ENCODE measurements at regions not wholly inside any gene's neighbourhood (a gene's known extent, or its start where the extent isn't known, plus 50 kb on each side); places are given as distances from the start of the nearest gene placed in this dataset.

GRCh38 chr20:39588148-39588757, 626.1 kb downstream of the DHX35 start:
- no peak for TF ChIP-seq CTCF (IDR thresholded peaks at IDR 0.05; ENCODE audit: low read depth, low read length, missing control alignments)
- Histone ChIP-seq H3K36me3 (replicated peaks) (no peaks in the 10 kb centered on the region), H3K27me3 (replicated peaks) (no peaks in the 10 kb centered on the region), H3K4me3 (ENCODE audit: low read depth, low read length) (no peak overlapping the region), H3K27ac (no peak overlapping the region)
- no peak for DNase-seq
- in situ Hi-C loops (cut with HindIII; ENCODE audit: low pct_ligation_motif_present, low sequenced_read_pairs) = no loop called here

GRCh38 chr20:39581034-39581433, 618.9 kb downstream of the DHX35 start:
- Histone ChIP-seq H3K36me3 (replicated peaks) (no peaks in the 10 kb centered on the region), H3K4me3 (ENCODE audit: low read depth, low read length) (no peak overlapping the region), H3K27me3 (replicated peaks) (no peaks in the 10 kb centered on the region), H3K27ac (no peak overlapping the region)
- no peak for TF ChIP-seq CTCF (IDR thresholded peaks at IDR 0.05; ENCODE audit: low read depth, low read length, missing control alignments)
- in situ Hi-C loops (cut with HindIII; ENCODE audit: low pct_ligation_motif_present, low sequenced_read_pairs) = no loop called here
- no peak for DNase-seq

GRCh38 chr20:39576771-39577170, 614.6 kb downstream of the DHX35 start:
- H3K27me3 ChIP-seq (replicated peaks) = no peaks in the 10 kb centered on the region
- DNase-seq = peak; percentile 43
- H3K36me3 ChIP-seq (replicated peaks) = no peaks in the 10 kb centered on the region
- no peak overlapping the region for H3K4me3 ChIP-seq (ENCODE audit: low read depth, low read length)
- no peak for TF ChIP-seq CTCF (IDR thresholded peaks at IDR 0.05; ENCODE audit: low read depth, low read length, missing control alignments)
- in situ Hi-C loops (cut with HindIII; ENCODE audit: low pct_ligation_motif_present, low sequenced_read_pairs) = no loop called here
- no peak overlapping the region for H3K27ac ChIP-seq

- Histone ChIP-seq H3K4me3 (ENCODE audit: low read depth, low read length) (no peak overlapping the region), H3K36me3 (replicated peaks) (no peaks in the 10 kb centered on the region), H3K27me3 (replicated peaks) (no peaks in the 10 kb centered on the region), H3K27ac (no peak overlapping the region)
- no peak for TF ChIP-seq CTCF (IDR thresholded peaks at IDR 0.05; ENCODE audit: low read depth, low read length, missing control alignments)
- DNase-seq = no peak
- in situ Hi-C loops (cut with HindIII; ENCODE audit: low pct_ligation_motif_present, low sequenced_read_pairs) = no loop called here
Observed at GRCh38 chr20:39574061-39574460, 611.9 kb downstream of the DHX35 start.

GRCh38 chr20:39571171-39571570, 609.0 kb downstream of the DHX35 start:
- Histone ChIP-seq H3K36me3 (replicated peaks) (no peaks in the 10 kb centered on the region), H3K27ac (no peak overlapping the region), H3K4me3 (ENCODE audit: low read depth, low read length) (no peak overlapping the region), H3K27me3 (replicated peaks) (no peaks in the 10 kb centered on the region)
- DNase-seq = no peak
- no peak for TF ChIP-seq CTCF (IDR thresholded peaks at IDR 0.05; ENCODE audit: low read depth, low read length, missing control alignments)
- in situ Hi-C loops (cut with HindIII; ENCODE audit: low pct_ligation_motif_present, low sequenced_read_pairs) = no loop called here

- in situ Hi-C loops (cut with HindIII; ENCODE audit: low pct_ligation_motif_present, low sequenced_read_pairs) = no loop called here
- no peak for TF ChIP-seq CTCF (IDR thresholded peaks at IDR 0.05; ENCODE audit: low read depth, low read length, missing control alignments)
- no peak for DNase-seq
- Histone ChIP-seq H3K4me3 (ENCODE audit: low read depth, low read length) (no peak overlapping the region), H3K27ac (no peak overlapping the region), H3K36me3 (replicated peaks) (no peaks in the 10 kb centered on the region), H3K27me3 (replicated peaks) (no peaks in the 10 kb centered on the region)
Observed at GRCh38 chr20:39568109-39568508, 606.0 kb downstream of the DHX35 start.
